ENCODE measurements at regions not wholly inside any gene's neighbourhood (a gene's known extent, or its start where the extent isn't known, plus 50 kb on each side); places are given as distances from the start of the nearest gene placed in this dataset.
"Not testable (repeated sequence)": the region's sequence is repeated elsewhere in the genome, so short reads cannot be mapped to it uniquely, and the experiment has no call there.

GRCh38 chr4:77505958-77506319 is 99.7 kb upstream of the CXCL13 start:
- TF ChIP-seq ZNF274 (IDR thresholded peaks at IDR 0.05; ENCODE audit: low read depth, low read length) = no peak
- no peak for TF ChIP-seq SUZ12 (IDR thresholded peaks at IDR 0.05; ENCODE audit: extremely low read depth, insufficient read depth, insufficient read length)
- no peak for TF ChIP-seq YY1 (IDR thresholded peaks at IDR 0.05; ENCODE audit: insufficient read depth, insufficient read length)
- Histone ChIP-seq H3K4me1 (ENCODE audit: insufficient read depth, insufficient read length) (no peaks in the 10 kb centered on the region), H3K4me3 (ENCODE audit: insufficient read length, low read depth) (no peak overlapping the region), H3K9ac (ENCODE audit: insufficient read length, low read depth) (no peak overlapping the region), H3K9me3 (ENCODE audit: insufficient read depth, low read length) (no peaks in the 10 kb centered on the region), H3K27me3 (ENCODE audit: insufficient read depth, insufficient read length) (no peaks in the 10 kb centered on the region), H3K36me3 (ENCODE audit: insufficient read depth, insufficient read length, low read length) (no peaks in the 10 kb centered on the region)
- DNase-seq (ENCODE audit: low read depth, low spot score) = no peak

GRCh38 chr4:77510367-77510766 is 95.3 kb upstream of the CXCL13 start:
- Histone ChIP-seq H3K4me1 (ENCODE audit: insufficient read depth, insufficient read length) (no peaks in the 10 kb centered on the region), H3K36me3 (ENCODE audit: insufficient read depth, insufficient read length, low read length) (no peaks in the 10 kb centered on the region), H3K27me3 (ENCODE audit: insufficient read depth, insufficient read length) (no peaks in the 10 kb centered on the region), H3K4me3 (ENCODE audit: insufficient read length, low read depth) (no peak overlapping the region), H3K9me3 (ENCODE audit: insufficient read depth, low read length) (no peaks in the 10 kb centered on the region), H3K9ac (ENCODE audit: insufficient read length, low read depth) (no peak overlapping the region)
- DNase-seq (ENCODE audit: low read depth, low spot score) = no peak
- TF ChIP-seq ZNF274 (IDR thresholded peaks at IDR 0.05; ENCODE audit: low read depth, low read length) = no peak
- TF ChIP-seq YY1 (IDR thresholded peaks at IDR 0.05; ENCODE audit: insufficient read depth, insufficient read length) = no peak
- TF ChIP-seq SUZ12 (IDR thresholded peaks at IDR 0.05; ENCODE audit: extremely low read depth, insufficient read depth, insufficient read length) = no peak

- DNase-seq (ENCODE audit: low read depth, low spot score) = no peak
- no peak overlapping the region for H3K4me3 ChIP-seq (ENCODE audit: insufficient read length, low read depth)
- no peaks in the 10 kb centered on the region for H3K36me3 ChIP-seq (ENCODE audit: insufficient read depth, insufficient read length, low read length)
- no peaks in the 10 kb centered on the region for H3K4me1 ChIP-seq (ENCODE audit: insufficient read depth, insufficient read length)
- no peaks in the 10 kb centered on the region for H3K9me3 ChIP-seq (ENCODE audit: insufficient read depth, low read length)
- TF ChIP-seq ZNF274 (IDR thresholded peaks at IDR 0.05; ENCODE audit: low read depth, low read length) (no peak), YY1 (IDR thresholded peaks at IDR 0.05; ENCODE audit: insufficient read depth, insufficient read length) (no peak), SUZ12 (IDR thresholded peaks at IDR 0.05; ENCODE audit: extremely low read depth, insufficient read depth, insufficient read length) (no peak)
- H3K27me3 ChIP-seq (ENCODE audit: insufficient read depth, insufficient read length) = no peaks in the 10 kb centered on the region
- no peak overlapping the region for H3K9ac ChIP-seq (ENCODE audit: insufficient read length, low read depth)
These were observed 80.1 kb upstream of the CXCL13 start for GRCh38 chr4:77525538-77525937.

GRCh38 chr4:77527900-77528299 is 77.7 kb upstream of the CXCL13 start:
- H3K27me3 ChIP-seq (ENCODE audit: insufficient read depth, insufficient read length); H3K9me3 ChIP-seq (ENCODE audit: insufficient read depth, low read length); H3K4me3 ChIP-seq (ENCODE audit: insufficient read length, low read depth); H3K36me3 ChIP-seq (ENCODE audit: insufficient read depth, insufficient read length, low read length); H3K4me1 ChIP-seq (ENCODE audit: insufficient read depth, insufficient read length); H3K9ac ChIP-seq (ENCODE audit: insufficient read length, low read depth); DNase-seq (ENCODE audit: low read depth, low spot score): not testable (repeated sequence)

- Histone ChIP-seq H3K9me3 (ENCODE audit: insufficient read depth, low read length) (0 out of 2 replicates have a peak, but pooled peaks cover 9% of the 10 kb centered on the region), H3K36me3 (ENCODE audit: insufficient read depth, insufficient read length, low read length) (no peaks in the 10 kb centered on the region), H3K9ac (ENCODE audit: insufficient read length, low read depth) (no peak overlapping the region), H3K4me1 (ENCODE audit: insufficient read depth, insufficient read length) (no peaks in the 10 kb centered on the region), H3K27me3 (ENCODE audit: insufficient read depth, insufficient read length) (no peaks in the 10 kb centered on the region), H3K4me3 (ENCODE audit: insufficient read length, low read depth) (no peak overlapping the region)
- TF ChIP-seq YY1 (IDR thresholded peaks at IDR 0.05; ENCODE audit: insufficient read depth, insufficient read length) (no peak), ZNF274 (IDR thresholded peaks at IDR 0.05; ENCODE audit: low read depth, low read length) (no peak), SUZ12 (IDR thresholded peaks at IDR 0.05; ENCODE audit: extremely low read depth, insufficient read depth, insufficient read length) (no peak)
- no peak for DNase-seq (ENCODE audit: low read depth, low spot score)
These were observed 67.5 kb upstream of the CXCL13 start for GRCh38 chr4:77538144-77538543.

- no peak overlapping the region for H3K9ac ChIP-seq (ENCODE audit: insufficient read length, low read depth)
- DNase-seq (ENCODE audit: low read depth, low spot score) = no peak
- no peaks in the 10 kb centered on the region for H3K27me3 ChIP-seq (ENCODE audit: insufficient read depth, insufficient read length)
- H3K9me3 ChIP-seq (ENCODE audit: insufficient read depth, low read length) = 0 out of 2 replicates have a peak, but pooled peaks cover 8% of the 10 kb centered on the region
- no peak overlapping the region for H3K4me3 ChIP-seq (ENCODE audit: insufficient read length, low read depth)
- no peaks in the 10 kb centered on the region for H3K4me1 ChIP-seq (ENCODE audit: insufficient read depth, insufficient read length)
- TF ChIP-seq YY1 (IDR thresholded peaks at IDR 0.05; ENCODE audit: insufficient read depth, insufficient read length) (no peak), SUZ12 (IDR thresholded peaks at IDR 0.05; ENCODE audit: extremely low read depth, insufficient read depth, insufficient read length) (no peak), ZNF274 (IDR thresholded peaks at IDR 0.05; ENCODE audit: low read depth, low read length) (no peak)
- no peaks in the 10 kb centered on the region for H3K36me3 ChIP-seq (ENCODE audit: insufficient read depth, insufficient read length, low read length)
These were observed 67.0 kb upstream of the CXCL13 start for GRCh38 chr4:77538574-77539157.
